Aorta (tissue), 5 donors: ENCODE measurements at regions not wholly inside any gene's neighbourhood (a gene's known extent, or its start where the extent isn't known, plus 50 kb on each side); places are given as distances from the start of the nearest gene placed in this dataset.
"Not testable (repeated sequence)": the region's sequence is repeated elsewhere in the genome, so short reads cannot be mapped to it uniquely, and the experiment has no call there.

ENCODE experiments used
- ATAC-seq: fragments of 200-7000 bp; cut with Tn5 transposase; one replicate; pipeline ENCODE4 v1.9.1; 2022; ENCODE audit warnings: moderate library complexity; ENCODE audit not compliant: low FRiP score
- DNase-seq, 2 donors: peaks; one replicate each; pipeline ENCODE4 v3.0.0-alpha.2; 2020
- H3K27ac ChIP-seq, 2 donors: one replicate each; pipeline ENCODE4 v1.5.1; 2013; ENCODE audit warnings: low read length in 2 of 2, mild to moderate bottlenecking in 2 of 2, moderate library complexity in 2 of 2, control low read depth in 1 of 2, inconsistent platforms in 1 of 2, low read depth in 1 of 2
- H3K27me3 ChIP-seq, 2 donors: one replicate each; pipeline ENCODE4 v1.6.1; 2013; ENCODE audit warnings: control low read depth in 1 of 2, low read length in 1 of 2, mild to moderate bottlenecking in 1 of 2, moderate library complexity in 1 of 2; ENCODE audit not compliant: insufficient read depth in 2 of 2, control insufficient read depth in 1 of 2
- H3K36me3 ChIP-seq, 2 donors: one replicate each; pipeline ENCODE4 v1.6.1; 2013; ENCODE audit warnings: control low read depth in 1 of 2, low read length in 1 of 2, mild to moderate bottlenecking in 1 of 2; ENCODE audit not compliant: insufficient read depth in 2 of 2, control insufficient read depth in 1 of 2
- H3K4me1 ChIP-seq, 2 donors: one replicate each; pipeline ENCODE4 v1.6.1; 2013; ENCODE audit warnings: low read length in 2 of 2, control low read depth in 1 of 2, mild to moderate bottlenecking in 1 of 2, moderate library complexity in 1 of 2; ENCODE audit not compliant: insufficient read depth in 2 of 2, control insufficient read depth in 1 of 2
- H3K4me3 ChIP-seq, 2 donors: one replicate each; pipeline ENCODE4 v1.5.1; 2013; ENCODE audit warnings: low read length in 2 of 2, control low read depth in 1 of 2, mild to moderate bottlenecking in 1 of 2
- H3K9me3 ChIP-seq: one replicate; pipeline ENCODE4 v1.6.1; 2013; ENCODE audit warnings: mild to moderate bottlenecking, low read length; ENCODE audit not compliant: control insufficient read depth
- WGBS, 2 donors: extraction: QIAGEN DNeasy Blood & Tissue Kit; methylation state at CpG; one replicate each; pipeline ENCODE4 v1.1.7; 2013; 5-methylcytosine and 5-hydroxymethylcytosine counted together
- intact Hi-C, 2 donors: fragments of 100-400 bp; cut with DNase I; formaldehyde crosslinking; loops; one replicate each; pipeline versions ENCODE4 v1.14.2 to v1.15.0; 2022
- donor health status: healthy with polysubstance abuse.
- donor health status: Bipolar disorder and iron deficiency.
- donor health status: DM: no; HTN: no; CAD: no.
- donor health status: DM: no; HTN: no; CAD: no.
- donor health status: DM: yes; HTN: yes; CAD: no.

DNA sequence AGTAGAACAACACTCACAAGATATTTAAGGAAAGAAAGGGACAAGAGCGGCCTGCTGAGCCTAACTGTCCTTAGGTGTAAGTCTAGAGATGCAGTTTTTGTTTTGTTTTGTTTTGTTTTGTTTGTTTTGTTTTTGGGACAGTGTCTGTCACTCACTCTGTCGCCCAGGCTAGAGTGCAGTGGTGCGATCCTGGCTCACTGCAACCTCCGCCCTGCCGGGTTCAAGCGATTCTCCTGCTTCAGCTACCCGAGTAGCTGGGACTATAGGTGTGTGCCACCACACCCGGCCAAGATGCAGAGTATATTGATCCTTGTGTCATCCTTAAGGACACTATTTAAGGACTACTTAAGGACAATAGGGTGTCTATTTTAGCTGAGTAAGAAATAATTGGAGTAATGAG, 84.1 kb upstream of the PARD3 start:
- no peaks in the 10 kb centered on the region for H3K36me3 ChIP-seq
- 78 to 82% methylated on average over 8 of the region's 8 CpGs for WGBS, 2 donors

DNA sequence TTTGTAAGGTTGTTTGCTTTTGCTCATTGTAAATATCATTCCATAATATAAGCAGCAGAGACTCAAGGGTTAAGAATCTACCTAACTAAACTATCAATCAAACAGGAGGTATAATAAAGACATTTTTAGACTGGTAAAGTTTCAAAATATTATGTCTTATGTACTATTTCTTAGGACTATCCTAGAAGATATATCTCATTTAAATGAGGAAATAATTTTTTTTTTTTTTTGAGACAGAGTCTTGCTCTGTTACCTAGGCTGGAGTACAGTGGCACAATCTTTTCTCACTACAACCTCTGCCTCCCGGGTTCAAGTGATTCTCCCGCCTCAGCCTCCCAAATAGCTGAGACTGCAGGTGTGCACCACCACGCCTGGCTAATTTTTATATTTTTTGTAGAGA, 80.9 kb upstream of the PARD3 start:
- WGBS, 2 donors: 91 to 92% methylated on average over 3 of the region's 3 CpGs
- intact Hi-C loops: no loop called here
- Histone ChIP-seq H3K27me3 (no peaks in the 10 kb centered on the region), H3K27ac (no peak overlapping the region), H3K36me3 (no peaks in the 10 kb centered on the region), H3K4me3 (no peak overlapping the region), H3K4me1 (no peaks in the 10 kb centered on the region), H3K9me3 (no peaks in the 10 kb centered on the region)
- no peak for DNase-seq
- no peak for ATAC-seq

More for the DNA sequence above, 84.1 kb upstream of the PARD3 start:
- H3K27ac ChIP-seq: no peak overlapping the region
- DNase-seq (no peak), ATAC-seq (no peak)
- H3K4me3 ChIP-seq: no peak overlapping the region
- no peaks in the 10 kb centered on the region for H3K4me1 ChIP-seq
- H3K9me3 ChIP-seq: no peaks in the 10 kb centered on the region
- no peaks in the 10 kb centered on the region for H3K27me3 ChIP-seq
- intact Hi-C loops: no loop called here

DNA sequence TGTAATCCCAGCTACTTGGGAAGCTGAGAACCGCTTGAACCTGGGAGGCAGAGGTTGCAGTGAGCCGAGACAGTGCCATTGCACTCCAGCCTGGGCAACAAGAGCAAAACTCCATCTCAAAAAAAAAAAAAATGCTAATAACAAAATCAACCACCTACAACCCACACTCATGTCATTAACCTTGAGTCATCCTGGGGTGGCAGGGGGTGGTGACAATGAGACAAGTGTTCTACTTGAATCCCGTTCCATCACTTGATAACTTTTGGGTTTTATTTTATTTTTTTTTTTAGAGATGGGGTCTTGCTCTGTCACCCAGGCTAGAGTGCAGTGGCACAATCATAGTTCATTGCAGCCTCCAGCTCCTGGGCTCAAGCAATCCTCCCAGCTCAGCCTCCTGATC, 80.0 kb upstream of the PARD3 start:
- H3K27me3 ChIP-seq, intact Hi-C loops, H3K4me3 ChIP-seq, H3K9me3 ChIP-seq, ATAC-seq, H3K4me1 ChIP-seq, DNase-seq, H3K36me3 ChIP-seq, H3K27ac ChIP-seq: not testable (repeated sequence)
- 94 to 96% methylated on average over 3 of the region's 3 CpGs for WGBS, 2 donors

DNA sequence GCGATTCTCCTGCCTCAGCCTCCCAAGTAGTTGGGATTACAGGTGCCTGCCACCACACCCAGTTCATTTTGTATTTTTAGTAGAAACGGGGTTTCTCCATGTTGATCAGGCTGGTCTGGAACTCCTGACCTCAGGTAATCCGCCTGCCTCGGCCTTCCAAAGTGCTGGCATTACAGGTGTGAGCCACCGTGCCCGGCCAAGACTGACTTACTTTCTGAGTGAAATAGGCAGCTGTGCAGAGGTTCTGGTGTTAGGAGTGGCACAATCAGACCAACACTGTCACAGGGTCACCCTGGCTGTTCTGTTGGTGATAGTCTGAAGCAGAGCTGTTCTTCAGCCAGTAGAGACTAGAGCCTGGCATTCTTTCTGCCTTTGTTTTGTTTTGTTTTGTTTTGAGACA, 77.4 kb upstream of the PARD3 start:
- H3K4me1 ChIP-seq, H3K9me3 ChIP-seq, ATAC-seq, H3K4me3 ChIP-seq, H3K36me3 ChIP-seq, DNase-seq, intact Hi-C loops, H3K27me3 ChIP-seq, H3K27ac ChIP-seq: not testable (repeated sequence)
- 97% methylated on average over 6 of the region's 6 CpGs for WGBS, 2 donors

DNA sequence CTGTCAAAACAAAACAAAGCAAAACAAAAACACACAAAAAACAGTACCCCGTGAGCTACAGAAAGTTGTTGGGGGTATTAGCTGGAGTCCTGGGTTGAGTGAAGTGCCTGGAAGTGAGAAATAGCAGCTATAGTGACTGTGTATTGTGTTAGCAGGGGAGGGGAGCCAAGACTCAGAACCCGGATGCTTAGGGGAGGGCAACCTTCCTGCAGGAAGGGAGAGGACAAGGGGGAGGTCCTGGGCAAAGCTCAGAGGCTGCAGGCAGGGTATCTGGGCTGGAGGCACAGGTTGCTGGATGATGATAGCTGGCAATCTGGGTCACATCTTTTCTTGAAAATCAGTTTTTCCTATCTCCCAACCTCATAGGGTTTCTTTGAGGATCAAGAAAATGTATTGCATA, 75.8 kb upstream of the PARD3 start:
- intact Hi-C loops: no loop called here
- Histone ChIP-seq H3K4me3 (no peak overlapping the region), H3K36me3 (no peaks in the 10 kb centered on the region), H3K27ac (no peak overlapping the region), H3K4me1 (no peaks in the 10 kb centered on the region), H3K27me3 (no peaks in the 10 kb centered on the region), H3K9me3 (no peaks in the 10 kb centered on the region)
- ATAC-seq: no peak
- 24 to 32% methylated on average over 2 of the region's 2 CpGs for WGBS, 2 donors
- DNase-seq: no peak

DNA sequence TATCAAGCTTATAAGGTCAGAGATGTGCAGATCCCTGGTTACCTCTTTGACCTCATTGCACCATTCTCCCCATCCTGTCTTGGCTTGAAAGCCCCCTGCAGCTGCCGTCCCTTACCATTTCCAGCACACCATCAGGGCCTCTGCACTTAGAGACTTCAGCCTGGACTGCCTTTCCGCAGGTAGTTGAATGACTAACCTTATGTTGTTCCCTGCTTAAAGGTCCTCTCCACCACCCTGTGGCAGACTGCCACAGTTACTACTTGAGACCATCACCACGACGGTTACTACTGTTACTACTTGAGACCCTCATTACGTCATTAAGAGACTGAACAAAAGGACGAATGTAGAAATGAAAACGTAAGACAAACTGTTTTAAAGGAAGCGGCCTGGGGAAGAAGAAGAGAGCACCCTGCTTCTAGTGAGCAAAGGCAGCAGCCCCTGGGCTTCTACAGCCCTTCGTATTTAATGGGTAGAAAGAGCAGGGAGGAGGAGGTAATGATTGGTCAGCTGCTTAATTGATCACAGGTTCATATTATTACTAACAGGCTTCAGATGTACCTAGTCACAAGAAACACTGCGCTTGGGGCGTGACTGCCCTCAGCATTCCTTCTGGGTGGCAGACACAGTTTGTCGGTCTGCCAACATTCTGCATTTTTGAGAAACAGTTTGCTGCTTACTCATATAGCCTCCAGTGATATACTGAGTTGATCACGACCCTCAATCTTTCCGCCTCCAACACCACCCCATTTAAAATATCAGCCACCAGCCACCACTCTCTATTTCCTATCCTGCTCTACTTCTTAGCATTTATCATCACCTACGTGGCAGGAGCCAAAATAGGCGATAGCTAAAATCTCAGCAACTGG, 74.1 kb upstream of the PARD3 start:
- Histone ChIP-seq H3K4me3 (no peak overlapping the region), H3K27me3 (no peaks in the 10 kb centered on the region), H3K4me1 (no peaks in the 10 kb centered on the region), H3K36me3 (no peaks in the 10 kb centered on the region), H3K9me3 (no peaks in the 10 kb centered on the region), H3K27ac (no peak overlapping the region)
- DNase-seq: no peak
- intact Hi-C loops: no loop called here
- 87 to 91% methylated on average over 16 of the region's 16 CpGs for WGBS, 2 donors
- ATAC-seq: no peak

DNA sequence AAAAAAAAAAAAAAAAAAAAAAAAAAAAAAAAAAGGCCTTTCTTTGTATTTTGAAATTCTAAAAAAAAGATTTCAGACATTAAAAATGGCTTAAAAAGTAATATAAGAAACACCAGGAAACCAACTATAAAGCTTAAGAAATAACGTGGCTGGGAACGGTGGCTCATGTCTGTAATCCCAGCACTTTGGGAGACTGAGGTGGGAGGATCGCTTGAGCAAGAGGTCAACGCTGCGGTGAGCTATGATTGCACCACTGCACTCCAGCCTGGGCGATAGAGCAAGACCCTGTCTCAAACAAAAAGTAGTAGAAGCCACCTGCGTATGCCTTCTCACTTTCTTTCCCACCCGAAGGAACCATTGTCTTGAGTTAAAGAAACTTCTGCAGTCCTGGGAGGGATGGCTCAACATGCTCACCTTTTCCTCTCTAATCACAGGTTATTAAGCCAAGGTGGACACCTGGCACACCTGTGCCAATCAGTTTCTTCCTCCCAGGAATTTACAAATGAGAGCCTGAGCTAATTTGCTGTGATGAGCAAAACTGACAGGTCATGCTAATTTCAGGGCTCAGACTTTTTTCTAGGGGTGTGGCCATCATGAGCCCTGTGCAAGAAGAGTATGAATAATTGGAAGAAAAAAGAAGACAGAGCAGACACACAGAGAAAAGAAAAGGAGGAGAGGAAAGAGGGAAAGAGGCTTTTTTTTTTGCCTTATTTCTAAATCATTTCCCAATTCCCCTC, 72.0 kb upstream of the PARD3 start:
- ATAC-seq: no peak
- intact Hi-C loops: no loop called here
- no peak overlapping the region for H3K27ac ChIP-seq
- H3K27me3 ChIP-seq: no peaks in the 10 kb centered on the region
- WGBS, 2 donors: 91 to 92% methylated on average over 8 of the region's 8 CpGs
- DNase-seq: no peak
- H3K9me3 ChIP-seq: no peaks in the 10 kb centered on the region
- H3K4me3 ChIP-seq: no peak overlapping the region
- H3K4me1 ChIP-seq: no peaks in the 10 kb centered on the region
- no peaks in the 10 kb centered on the region for H3K36me3 ChIP-seq

DNA sequence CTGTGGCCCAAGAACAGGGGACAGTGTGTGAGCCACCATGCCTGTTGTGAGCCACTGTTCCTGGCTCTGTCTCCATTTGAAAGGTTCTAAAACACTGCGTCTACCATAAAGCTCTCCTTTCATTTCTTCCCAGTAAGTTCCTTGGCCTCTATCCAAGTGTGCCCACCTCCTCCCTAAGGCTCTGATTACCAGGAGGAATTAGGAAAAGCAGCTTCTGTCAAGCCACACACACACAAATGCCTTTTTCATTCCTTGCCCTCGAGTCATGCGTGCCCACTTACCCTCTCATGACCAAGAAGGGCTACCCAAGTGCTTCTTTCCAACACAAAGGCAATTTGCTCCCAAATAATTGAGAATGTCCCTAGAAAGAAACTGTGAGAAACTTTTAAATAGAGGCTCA, 70.8 kb upstream of the PARD3 start:
- Histone ChIP-seq H3K4me3 (no peak overlapping the region), H3K4me1 (no peaks in the 10 kb centered on the region), H3K9me3 (no peaks in the 10 kb centered on the region), H3K36me3 (no peaks in the 10 kb centered on the region), H3K27ac (no peak overlapping the region), H3K27me3 (no peaks in the 10 kb centered on the region)
- WGBS, 2 donors: 83 to 86% methylated on average over 3 of the region's 3 CpGs
- ATAC-seq: no peak
- intact Hi-C loops: no loop called here
- no peak for DNase-seq

DNA sequence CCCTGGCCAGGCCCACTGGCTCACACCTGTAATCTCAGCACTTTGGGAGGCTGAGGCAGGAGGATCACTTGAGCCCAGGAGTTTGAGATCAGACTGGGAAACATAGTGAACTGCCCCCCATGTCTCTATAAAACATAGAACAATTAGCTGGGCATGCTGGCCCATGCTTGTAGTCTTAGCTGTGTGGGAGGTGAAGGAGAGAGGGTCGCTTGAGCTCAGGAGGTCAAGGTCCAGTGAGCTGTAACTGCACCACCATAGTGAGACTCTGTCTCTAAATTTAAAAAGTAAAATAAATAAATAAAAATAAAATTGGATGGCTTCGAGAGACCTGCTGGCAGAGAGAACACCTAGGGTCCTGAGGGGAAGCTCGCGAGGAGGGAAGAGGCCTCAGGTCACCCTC, 69.9 kb upstream of the PARD3 start:
- no peaks in the 10 kb centered on the region for H3K4me1 ChIP-seq
- H3K27ac ChIP-seq: no peak overlapping the region
- ATAC-seq (no peak), DNase-seq (peak in 1 of 2 donors; percentile 17)
- intact Hi-C loops: no loop called here
- H3K4me3 ChIP-seq: no peak overlapping the region
- no peaks in the 10 kb centered on the region for H3K36me3 ChIP-seq
- no peaks in the 10 kb centered on the region for H3K9me3 ChIP-seq
- H3K27me3 ChIP-seq: no peaks in the 10 kb centered on the region
- WGBS, 2 donors: 94 to 95% methylated on average over 4 of the region's 4 CpGs
